ENCODE measurements at regions not wholly inside any gene's neighbourhood (a gene's known extent, or its start where the extent isn't known, plus 50 kb on each side); places are given as distances from the start of the nearest gene placed in this dataset.

DNA sequence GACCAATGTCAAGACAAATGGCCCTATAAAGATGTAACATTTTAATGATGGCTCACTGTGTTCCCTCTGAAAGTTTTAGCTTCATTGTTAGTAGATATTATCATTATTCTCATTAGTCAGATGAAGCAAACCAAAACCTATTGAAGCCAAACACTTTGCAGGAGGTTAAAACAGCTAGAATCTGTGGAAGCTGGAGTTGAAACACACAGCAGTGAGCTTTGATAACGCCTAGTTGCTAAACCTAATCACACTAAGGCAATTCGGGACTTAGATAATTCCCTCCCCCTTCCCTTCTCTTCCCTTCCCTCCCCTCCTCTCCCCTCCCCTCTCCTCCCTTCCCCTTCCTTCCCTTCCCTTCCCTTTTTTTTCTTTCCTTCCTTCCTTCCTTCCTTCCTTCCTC lies 165.7 kb downstream of the TRIB2 start:
- Mint-ChIP-seq H3K4me3 (ENCODE audit: low read depth) (no peak overlapping the region), H3K27ac (no peak overlapping the region)
- no peak for DNase-seq (ENCODE audit: low spot score, unreplicated experiment)

DNA sequence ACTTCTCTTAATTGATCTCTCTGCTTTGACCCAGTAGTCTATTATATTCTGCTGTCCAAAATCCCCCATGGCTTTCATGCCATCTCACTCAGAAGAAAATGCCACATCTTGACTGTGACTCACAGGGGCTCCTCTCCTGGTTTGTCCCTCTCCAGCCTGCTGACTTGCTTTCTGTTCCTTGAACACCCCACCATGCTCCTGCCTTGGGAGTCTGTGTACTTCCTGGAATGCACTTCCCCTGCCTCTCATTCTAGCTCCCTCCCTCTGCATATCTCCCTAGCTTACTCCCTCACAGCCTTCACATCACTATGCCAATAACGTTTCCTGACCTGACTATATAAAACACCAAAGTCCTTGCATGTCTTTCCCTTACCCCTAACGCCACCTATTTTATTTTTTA lies 167.2 kb downstream of the TRIB2 start:
- no peak for DNase-seq (ENCODE audit: low spot score, unreplicated experiment)
- Mint-ChIP-seq H3K27ac (no peak overlapping the region), H3K9me3 (ENCODE audit: low read depth) (no peaks in the 10 kb centered on the region), H3K27me3 (no peaks in the 10 kb centered on the region), H3K4me3 (ENCODE audit: low read depth) (no peak overlapping the region), H3K4me1 (ENCODE audit: low read depth) (no peaks in the 10 kb centered on the region), H3K36me3 (ENCODE audit: insufficient read depth) (no peaks in the 10 kb centered on the region)
- TF ChIP-seq, protein P1, sequence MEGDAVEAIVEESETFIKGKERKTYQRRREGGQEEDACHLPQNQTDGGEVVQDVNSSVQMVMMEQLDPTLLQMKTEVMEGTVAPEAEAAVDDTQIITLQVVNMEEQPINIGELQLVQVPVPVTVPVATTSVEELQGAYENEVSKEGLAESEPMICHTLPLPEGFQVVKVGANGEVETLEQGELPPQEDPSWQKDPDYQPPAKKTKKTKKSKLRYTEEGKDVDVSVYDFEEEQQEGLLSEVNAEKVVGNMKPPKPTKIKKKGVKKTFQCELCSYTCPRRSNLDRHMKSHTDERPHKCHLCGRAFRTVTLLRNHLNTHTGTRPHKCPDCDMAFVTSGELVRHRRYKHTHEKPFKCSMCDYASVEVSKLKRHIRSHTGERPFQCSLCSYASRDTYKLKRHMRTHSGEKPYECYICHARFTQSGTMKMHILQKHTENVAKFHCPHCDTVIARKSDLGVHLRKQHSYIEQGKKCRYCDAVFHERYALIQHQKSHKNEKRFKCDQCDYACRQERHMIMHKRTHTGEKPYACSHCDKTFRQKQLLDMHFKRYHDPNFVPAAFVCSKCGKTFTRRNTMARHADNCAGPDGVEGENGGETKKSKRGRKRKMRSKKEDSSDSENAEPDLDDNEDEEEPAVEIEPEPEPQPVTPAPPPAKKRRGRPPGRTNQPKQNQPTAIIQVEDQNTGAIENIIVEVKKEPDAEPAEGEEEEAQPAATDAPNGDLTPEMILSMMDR (IDR thresholded peaks at IDR 0.05; ENCODE audit: unreplicated experiment), result no peak

More for the DNA sequence above, 165.7 kb downstream of the TRIB2 start:
- Mint-ChIP-seq H3K9me3 (ENCODE audit: low read depth) (no peaks in the 10 kb centered on the region), H3K4me1 (ENCODE audit: low read depth) (no peaks in the 10 kb centered on the region), H3K36me3 (ENCODE audit: insufficient read depth) (no peaks in the 10 kb centered on the region), H3K27me3 (no peaks in the 10 kb centered on the region)
- TF ChIP-seq, protein P1 (IDR thresholded peaks at IDR 0.05; ENCODE audit: unreplicated experiment), result no peak

DNA sequence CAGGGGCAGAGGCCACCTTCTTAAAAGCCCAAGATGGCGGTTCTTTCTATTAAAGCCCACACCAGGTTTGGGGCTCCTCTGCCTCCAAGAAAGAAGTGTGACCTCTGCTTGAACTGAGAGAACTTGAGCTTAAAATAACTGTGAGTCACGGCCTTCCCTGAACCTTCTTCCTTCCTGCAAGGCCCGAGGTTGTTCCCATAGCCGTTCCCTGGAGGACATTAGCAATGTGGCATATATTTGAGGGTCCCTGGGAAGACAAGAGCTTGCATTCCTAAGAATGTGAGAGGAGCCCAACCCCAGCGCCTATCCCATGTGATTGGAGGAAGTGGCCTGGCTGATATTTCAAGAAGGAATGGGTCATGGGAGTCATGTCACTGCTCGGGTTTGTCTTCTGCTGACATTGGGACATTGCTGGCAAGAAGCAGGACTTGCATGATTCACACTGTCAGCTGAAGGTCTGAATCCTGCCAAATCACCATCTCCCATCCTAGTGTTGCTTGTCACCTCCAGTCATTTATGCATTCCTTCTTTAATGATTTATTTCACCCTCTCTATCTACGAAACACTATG lies 168.1 kb downstream of the TRIB2 start:
- H3K27me3 Mint-ChIP-seq, result no peaks in the 10 kb centered on the region
- no peaks in the 10 kb centered on the region for H3K36me3 Mint-ChIP-seq (ENCODE audit: insufficient read depth)
- no peak overlapping the region for H3K27ac Mint-ChIP-seq
- H3K4me3 Mint-ChIP-seq (ENCODE audit: low read depth), result no peak overlapping the region
- TF ChIP-seq, protein P1 (IDR thresholded peaks at IDR 0.05; ENCODE audit: unreplicated experiment), result no peak
- no peaks in the 10 kb centered on the region for H3K4me1 Mint-ChIP-seq (ENCODE audit: low read depth)
- no peak for DNase-seq (ENCODE audit: low spot score, unreplicated experiment)
- H3K9me3 Mint-ChIP-seq (ENCODE audit: low read depth), result no peaks in the 10 kb centered on the region

DNA sequence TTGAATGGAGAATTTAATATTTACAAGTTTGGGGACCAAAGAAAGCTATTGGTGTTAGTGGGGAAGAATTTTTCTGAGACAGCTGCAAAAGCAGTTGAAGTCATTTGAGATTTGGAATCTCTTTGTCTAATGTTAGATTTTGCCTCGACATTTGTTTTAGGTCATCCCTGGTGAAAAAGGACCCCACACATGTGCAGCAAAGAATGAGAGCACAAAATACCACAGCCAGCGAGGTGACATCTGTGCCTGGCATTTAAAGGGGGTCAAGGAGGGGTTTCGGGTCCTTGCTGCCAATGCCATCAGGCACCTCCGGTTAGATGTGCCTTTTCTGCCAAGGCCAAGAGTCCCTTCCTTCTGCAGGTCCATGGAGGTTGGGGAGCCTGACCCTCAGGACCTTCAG lies 173.3 kb downstream of the TRIB2 start:
- Mint-ChIP-seq H3K9me3 (ENCODE audit: low read depth) (peaks cover 12% of the 10 kb centered on the region), H3K4me1 (ENCODE audit: low read depth) (no peaks in the 10 kb centered on the region), H3K36me3 (ENCODE audit: insufficient read depth) (no peaks in the 10 kb centered on the region), H3K4me3 (ENCODE audit: low read depth) (no peak overlapping the region), H3K27me3 (no peaks in the 10 kb centered on the region), H3K27ac (no peak overlapping the region)
- TF ChIP-seq, protein P1 (IDR thresholded peaks at IDR 0.05; ENCODE audit: unreplicated experiment), result no peak
- DNase-seq (ENCODE audit: low spot score, unreplicated experiment), result no peak

DNA sequence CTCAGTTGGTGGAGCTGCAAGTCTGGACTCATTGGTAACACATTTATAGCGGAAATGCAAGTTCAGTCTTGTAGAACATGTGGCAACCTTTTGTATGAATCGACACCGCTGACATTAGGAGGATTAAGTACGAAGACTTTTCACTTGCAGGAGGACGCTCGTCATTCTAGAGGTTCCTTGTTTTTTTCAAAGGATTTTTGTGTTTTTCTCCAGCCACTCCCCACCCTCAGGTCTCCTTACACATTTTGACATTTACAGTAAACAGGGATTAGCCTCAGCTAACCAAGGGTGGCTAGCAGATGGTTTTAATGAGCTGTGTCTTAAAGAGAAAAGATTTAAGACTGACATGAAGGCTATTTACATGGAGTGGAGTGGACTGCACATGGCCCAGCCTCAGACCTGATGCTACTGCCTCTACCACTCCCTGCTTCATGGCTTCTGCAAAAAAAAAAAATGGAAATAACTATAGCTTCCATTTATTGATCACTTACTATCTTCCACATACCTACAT lies 173.8 kb downstream of the TRIB2 start:
- Mint-ChIP-seq H3K4me1 (ENCODE audit: low read depth) (no peaks in the 10 kb centered on the region), H3K27ac (no peak overlapping the region), H3K36me3 (ENCODE audit: insufficient read depth) (no peaks in the 10 kb centered on the region), H3K27me3 (no peaks in the 10 kb centered on the region), H3K4me3 (ENCODE audit: low read depth) (no peak overlapping the region), H3K9me3 (ENCODE audit: low read depth) (peaks cover 14% of the 10 kb centered on the region)
- TF ChIP-seq, protein P1 (IDR thresholded peaks at IDR 0.05; ENCODE audit: unreplicated experiment), result no peak
- no peak for DNase-seq (ENCODE audit: low spot score, unreplicated experiment)
